Pancreas (tissue), 10 donors: ENCODE measurements at regions not wholly inside any gene's neighbourhood (a gene's known extent, or its start where the extent isn't known, plus 50 kb on each side); places are given as distances from the start of the nearest gene placed in this dataset.

Experiments
- ATAC-seq, 4 donors: fragments of 200-7000 bp; cut with Tn5 transposase; one replicate each; pipeline versions ENCODE4 v1.8.0 to v1.9.1; 2020; ENCODE audit warnings: mild to moderate bottlenecking in 4 of 4, moderate library complexity in 4 of 4
- DNase-seq, 6 donors: peaks; one replicate each; pipeline ENCODE4 v3.0.0-alpha.2; 2020
- FAIRE-seq: peaks from 2 replicates; lab custom pipeline; 2012; peaks lifted over from hg19 to GRCh38; lab: Jason Lieb, UNC
- H3K27ac ChIP-seq, 4 donors: fragments of 200-600 bp; sonication (generic); 1 replicate in 3 of 4; 2 replicates in 1 of 4; pipeline versions ENCODE4 v1.5.0 to v1.8.0; 2020
- H3K27me3 ChIP-seq, 4 donors: fragments of 200-600 bp; one replicate each; pipeline ENCODE4 v1.8.0; 2021
- H3K36me3 ChIP-seq, 3 donors: fragments of 200-600 bp; sonication (generic) in 1 of 3; one replicate each; pipeline versions ENCODE4 v1.5.0 to v1.8.0; 2020 to 2021
- H3K4me1 ChIP-seq, 3 donors: fragments of 200-600 bp; one replicate each; pipeline ENCODE4 v1.8.0; 2021
- H3K4me3 ChIP-seq, 4 donors: fragments of 200-600 bp; sonication (generic) in 2 of 4; one replicate each; pipeline versions ENCODE4 v1.5.0 to v1.8.0; 2020 to 2021
- H3K9me3 ChIP-seq, 4 donors: fragments of 200-600 bp; one replicate each; pipeline ENCODE4 v1.8.0; 2021
- CTCF ChIP-seq, 4 donors: fragments of 200-600 bp; sonication (generic) in 3 of 4; IDR thresholded peaks; one replicate each; pipeline versions ENCODE4 v1.5.0 to v1.8.0; 2021; ENCODE audit warnings: antibody characterized with exemption in 4 of 4
- WGBS, 2 donors: extraction: QIAGEN DNeasy Blood & Tissue Kit; methylation state at CpG; one replicate each; pipeline ENCODE4 v1.1.7; 2013; 5-methylcytosine and 5-hydroxymethylcytosine counted together
- intact Hi-C, 3 donors: fragments of 100-400 bp; cut with DNase I; formaldehyde crosslinking; loops; one replicate each; pipeline versions ENCODE4 v1.11.1 to v1.14.2; 2022
- donor health status: healthy with polysubstance abuse.
- donor health status: DM: no; HTN: no; CAD: no; lungs with moderate emphysema.
- donor health status: DM: no; HTN: no; CAD: no.
- donor health status: control.
- donor health status: control.
- donor health status: Bipolar disorder and iron deficiency.
- donor health status: DM: yes; HTN: yes; CAD: no.
- donor health status: DM: no; HTN: no; CAD: no.
- donor health status: DM: no; HTN: no; CAD: no.
- donor health status: DM: yes; HTN: yes; CAD: no.

- TF ChIP-seq CTCF (IDR thresholded peaks at IDR 0.05) = no peak
- WGBS, 2 donors = 51 to 59% methylated on average over 2 of the region's 2 CpGs
These were observed 162.5 kb upstream of the SLITRK1 start for GRCh38 chr13:84044805-84045204.

GRCh38 chr13:84038001-84038400 is 155.7 kb upstream of the SLITRK1 start:
- ATAC-seq (no peak), DNase-seq (no peak), FAIRE-seq (no peak)
- Histone ChIP-seq H3K9me3 (no peaks in the 10 kb centered on the region), H3K27ac (no peak overlapping the region), H3K36me3 (no peaks in the 10 kb centered on the region), H3K4me3 (no peak overlapping the region), H3K27me3 (no peaks in the 10 kb centered on the region), H3K4me1 (no peaks in the 10 kb centered on the region)
- 2 to 27% methylated on average over 1 of the region's 1 CpG for WGBS, 2 donors
- TF ChIP-seq CTCF (IDR thresholded peaks at IDR 0.05) = no peak
- intact Hi-C loops = no loop called here

More at GRCh38 chr13:84044805-84045204, 162.5 kb upstream of the SLITRK1 start:
- Histone ChIP-seq H3K36me3 (no peaks in the 10 kb centered on the region), H3K4me1 (no peaks in the 10 kb centered on the region), H3K9me3 (no peaks in the 10 kb centered on the region), H3K4me3 (no peak overlapping the region), H3K27me3 (no peaks in the 10 kb centered on the region), H3K27ac (no peak overlapping the region)
- ATAC-seq = no peak
- no peak for FAIRE-seq
- intact Hi-C loops = no loop called here
- no peak for DNase-seq

GRCh38 chr13:84032116-84032515 is 149.8 kb upstream of the SLITRK1 start:
- 34 to 88% methylated on average over 1 of the region's 1 CpG for WGBS, 2 donors

GRCh38 chr13:84031120-84031519 is 148.8 kb upstream of the SLITRK1 start:
- Histone ChIP-seq H3K27ac (no peak overlapping the region), H3K9me3 (no peaks in the 10 kb centered on the region), H3K4me3 (no peak overlapping the region), H3K27me3 (no peaks in the 10 kb centered on the region), H3K4me1 (no peaks in the 10 kb centered on the region), H3K36me3 (no peaks in the 10 kb centered on the region)
- no peak for FAIRE-seq
- intact Hi-C loops = no loop called here
- no peak for ATAC-seq
- DNase-seq = no peak
- WGBS, 2 donors = 78 to 90% methylated on average over 4 of the region's 4 CpGs
- TF ChIP-seq CTCF (IDR thresholded peaks at IDR 0.05) = no peak

More at GRCh38 chr13:84032116-84032515, 149.8 kb upstream of the SLITRK1 start:
- no peak for TF ChIP-seq CTCF (IDR thresholded peaks at IDR 0.05)
- H3K36me3 ChIP-seq = no peaks in the 10 kb centered on the region
- H3K27ac ChIP-seq = no peak overlapping the region
- intact Hi-C loops = no loop called here
- no peak for ATAC-seq
- FAIRE-seq = no peak
- no peak overlapping the region for H3K4me3 ChIP-seq
- no peaks in the 10 kb centered on the region for H3K27me3 ChIP-seq
- no peaks in the 10 kb centered on the region for H3K9me3 ChIP-seq
- DNase-seq = no peak
- H3K4me1 ChIP-seq = no peaks in the 10 kb centered on the region

- Histone ChIP-seq H3K9me3 (no peaks in the 10 kb centered on the region), H3K27ac (no peak overlapping the region), H3K36me3 (no peaks in the 10 kb centered on the region), H3K27me3 (no peaks in the 10 kb centered on the region), H3K4me1 (no peaks in the 10 kb centered on the region), H3K4me3 (no peak overlapping the region)
- no peak for DNase-seq
- 65 to 70% methylated on average over 4 of the region's 4 CpGs for WGBS, 2 donors
- no peak for ATAC-seq
- no peak for TF ChIP-seq CTCF (IDR thresholded peaks at IDR 0.05)
- no peak for FAIRE-seq
- intact Hi-C loops = no loop called here
These were observed 147.1 kb upstream of the SLITRK1 start for GRCh38 chr13:84029396-84029795.
